ENCODE measurements at regions not wholly inside any gene's neighbourhood (a gene's known extent, or its start where the extent isn't known, plus 50 kb on each side); places are given as distances from the start of the nearest gene placed in this dataset.

GRCh38 chr17:72046178-72046577 is 74.6 kb upstream of the SOX9 start:
- no peaks in the 10 kb centered on the region for H3K27me3 ChIP-seq (ENCODE audit: insufficient read depth, low read depth)
- H3K4me2 ChIP-seq, result no peak overlapping the region
- no peaks in the 10 kb centered on the region for H3K36me3 ChIP-seq (ENCODE audit: low read depth)
- intact Hi-C loops (cut with micrococcal nuclease; ENCODE audit: unreplicated experiment), result no loop called here
- BruUV-seq (replicated peaks), result no TSS peak
- TF ChIP-seq CTCF (conservative IDR thresholded peaks at IDR 0.05), result no peak
- no peaks in the 10 kb centered on the region for H4K20me1 ChIP-seq (ENCODE audit: insufficient read depth)
- H3K9me3 ChIP-seq (ENCODE audit: insufficient read depth, low read depth), result no peaks in the 10 kb centered on the region
- H3K79me2 ChIP-seq (ENCODE audit: low read depth), result no peaks in the 10 kb centered on the region
- DNase-seq, result no peak
- H2AFZ ChIP-seq, result no peak overlapping the region
- no peak overlapping the region for H3K27ac ChIP-seq
- POLR2A ChIA-PET (ENCODE audit: unreplicated experiment), result no interaction called here
- H3K4me1 ChIP-seq (replicated peaks; ENCODE audit: insufficient read depth), result no peaks in the 10 kb centered on the region
- CTCF ChIA-PET, result no interaction called here
- H3K4me3 ChIP-seq, result no peak overlapping the region
- H3K9me2 ChIP-seq (ENCODE audit: insufficient read depth), result no peaks in the 10 kb centered on the region
- H3F3A ChIP-seq (ENCODE audit: insufficient read depth, low read depth), result no peaks in the 10 kb centered on the region

DNA sequence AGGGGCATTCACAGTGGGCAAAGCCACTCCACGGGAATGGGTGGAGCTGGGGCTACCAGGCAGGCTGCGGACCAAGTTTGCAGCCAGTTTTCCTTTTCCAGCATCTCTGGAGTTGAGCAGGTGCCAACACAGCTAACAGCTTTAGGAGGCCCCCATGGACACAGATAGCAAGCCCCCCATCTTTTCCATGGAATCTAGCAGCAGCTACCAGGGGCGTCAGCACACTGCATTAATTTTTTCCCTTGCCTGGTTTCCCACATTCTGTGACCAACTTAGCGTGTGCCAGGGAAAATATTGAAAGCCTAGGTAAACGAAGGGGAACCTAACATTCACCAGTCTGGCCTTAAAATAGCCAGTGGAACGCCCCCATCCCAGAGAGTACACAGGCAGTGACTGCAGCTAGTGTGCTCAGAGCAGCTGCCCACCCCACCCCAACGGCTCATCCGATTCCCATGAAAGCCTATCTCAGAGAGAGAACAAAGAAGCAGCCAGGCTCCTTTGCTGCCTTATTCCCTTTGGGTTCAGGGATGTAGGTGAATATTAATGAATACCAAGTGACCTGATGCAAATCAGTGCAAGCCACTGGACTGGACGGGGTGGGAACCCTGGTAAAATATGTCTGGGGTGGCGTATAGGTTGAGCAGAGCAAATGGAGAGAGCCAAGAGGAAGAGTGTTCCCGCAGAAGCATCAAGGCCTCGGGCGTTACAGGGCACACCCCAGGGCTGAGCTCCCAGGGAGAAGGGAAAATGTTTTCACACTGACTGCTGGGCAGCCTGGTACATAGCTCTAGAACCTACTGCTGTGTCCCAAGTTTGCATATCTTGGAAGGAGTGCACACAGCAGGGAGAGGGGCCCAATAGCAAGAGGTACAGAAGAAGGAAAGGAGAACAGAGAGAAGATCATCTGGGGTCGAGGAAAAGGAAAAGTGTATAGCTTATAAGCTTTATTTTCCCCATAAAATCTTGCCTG is 73.9 kb upstream of the SOX9 start:
- H3K27me3 ChIP-seq (ENCODE audit: insufficient read depth, low read depth), result no peaks in the 10 kb centered on the region
- H3K79me2 ChIP-seq (ENCODE audit: low read depth), result no peaks in the 10 kb centered on the region
- TF ChIP-seq CTCF (conservative IDR thresholded peaks at IDR 0.05), result no peak
- no peak for TF ChIP-seq EZH2 (IDR thresholded peaks at IDR 0.05; ENCODE audit: low read depth)
- H3K27ac ChIP-seq, result no peak overlapping the region
- no peaks in the 10 kb centered on the region for H3K9me2 ChIP-seq (ENCODE audit: insufficient read depth)
- intact Hi-C loops (cut with micrococcal nuclease; ENCODE audit: unreplicated experiment), result no loop called here
- H3K9me3 ChIP-seq (ENCODE audit: insufficient read depth, low read depth), result no peaks in the 10 kb centered on the region
- no peak overlapping the region for H3K4me2 ChIP-seq
- H4K20me1 ChIP-seq (ENCODE audit: insufficient read depth), result no peaks in the 10 kb centered on the region
- ChIA-PET CTCF (no interaction called here), POLR2A (ENCODE audit: unreplicated experiment) (interaction anchor here (0.5 kb wide), 1 partner anchor 25 kb away, joined by 7 read pairs; no protein-coding TSS in a partner anchor)
- H3F3A ChIP-seq (ENCODE audit: insufficient read depth, low read depth), result no peaks in the 10 kb centered on the region
- DNase-seq, result no peak
- H3K4me3 ChIP-seq, result no peak overlapping the region
- no peaks in the 10 kb centered on the region for H3K36me3 ChIP-seq (ENCODE audit: low read depth)
- H2AFZ ChIP-seq, result no peak overlapping the region
- H3K4me1 ChIP-seq (replicated peaks; ENCODE audit: insufficient read depth), result no peaks in the 10 kb centered on the region
- BruUV-seq (replicated peaks), result no TSS peak

GRCh38 chr17:72049914-72050313 is 70.9 kb upstream of the SOX9 start:
- Histone ChIP-seq H2AFZ (no peak overlapping the region), H3F3A (ENCODE audit: insufficient read depth, low read depth) (no peaks in the 10 kb centered on the region), H3K27ac (no peak overlapping the region), H3K27me3 (ENCODE audit: insufficient read depth, low read depth) (no peaks in the 10 kb centered on the region), H3K9me2 (ENCODE audit: insufficient read depth) (no peaks in the 10 kb centered on the region), H3K36me3 (ENCODE audit: low read depth) (no peaks in the 10 kb centered on the region), H3K4me1 (replicated peaks; ENCODE audit: insufficient read depth) (no peaks in the 10 kb centered on the region), H3K9me3 (ENCODE audit: insufficient read depth, low read depth) (no peaks in the 10 kb centered on the region), H3K79me2 (ENCODE audit: low read depth) (no peaks in the 10 kb centered on the region), H3K4me2 (no peak overlapping the region), H3K4me3 (no peak overlapping the region), H4K20me1 (ENCODE audit: insufficient read depth) (no peaks in the 10 kb centered on the region)
- ChIA-PET CTCF (interaction anchor here (0.6 kb wide), 1 partner anchor 1390 kb away, joined by 3 read pairs; no protein-coding TSS in a partner anchor), POLR2A (ENCODE audit: unreplicated experiment) (no interaction called here)
- intact Hi-C loops (cut with micrococcal nuclease; ENCODE audit: unreplicated experiment), result no loop called here
- TF ChIP-seq CTCF (conservative IDR thresholded peaks at IDR 0.05) (no peak), EZH2 (IDR thresholded peaks at IDR 0.05; ENCODE audit: low read depth) (no peak)
- no TSS peak for BruUV-seq (replicated peaks)
- no peak for DNase-seq

Measured in PC-9 (cell line).